ENCODE measurements at regions not wholly inside any gene's neighbourhood (a gene's known extent, or its start where the extent isn't known, plus 50 kb on each side); places are given as distances from the start of the nearest gene placed in this dataset.

- TF ChIP-seq EZH2 (IDR thresholded peaks at IDR 0.05; ENCODE audit: low read length) (no peak), CTCF (optimal IDR thresholded peaks at IDR 0.05 in 1 of 3, IDR thresholded peaks at IDR 0.05 in 1 of 3, conservative IDR thresholded peaks at IDR 0.05 in 1 of 3; ENCODE audit: extremely low read depth in 1 of 3, insufficient read depth in 2 of 3, low read length in 3 of 3) (no peak)
Measured at GRCh38 chr21:28489162-28489561, 503.5 kb downstream of the LTN1 start.
